ENCODE measurements at regions not wholly inside any gene's neighbourhood (a gene's known extent, or its start where the extent isn't known, plus 50 kb on each side); places are given as distances from the start of the nearest gene placed in this dataset.
A peak's percentile ranks its signal among the peaks of the same experiment; 100 is the strongest.

DNA sequence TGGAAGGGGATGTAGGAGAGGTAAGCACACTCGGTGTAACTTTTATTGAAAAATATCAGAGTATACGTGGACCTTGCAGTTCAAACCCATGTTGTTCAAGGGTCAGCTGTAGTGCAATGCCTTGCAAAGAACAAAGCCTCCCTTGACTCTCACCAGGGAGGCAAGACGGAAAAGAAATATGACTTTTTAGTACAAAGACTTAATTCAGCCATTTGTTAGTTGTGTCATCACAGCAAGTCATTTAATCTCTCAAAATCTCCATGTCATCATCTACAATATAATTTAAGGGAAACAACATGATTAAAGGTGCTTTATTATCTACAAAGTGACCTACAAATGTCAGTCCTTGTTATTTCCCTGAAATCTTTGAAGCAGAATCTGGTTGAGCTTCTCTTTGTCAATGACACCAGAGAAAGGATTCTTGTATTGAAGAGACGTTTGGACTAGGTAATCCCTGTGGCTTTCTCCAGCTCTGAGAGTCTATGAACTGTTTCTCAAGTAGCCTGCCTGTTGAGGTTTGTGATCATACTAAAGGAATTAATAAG is 502.8 kb downstream of the REEP3 start:
- TF ChIP-seq, protein P1, sequence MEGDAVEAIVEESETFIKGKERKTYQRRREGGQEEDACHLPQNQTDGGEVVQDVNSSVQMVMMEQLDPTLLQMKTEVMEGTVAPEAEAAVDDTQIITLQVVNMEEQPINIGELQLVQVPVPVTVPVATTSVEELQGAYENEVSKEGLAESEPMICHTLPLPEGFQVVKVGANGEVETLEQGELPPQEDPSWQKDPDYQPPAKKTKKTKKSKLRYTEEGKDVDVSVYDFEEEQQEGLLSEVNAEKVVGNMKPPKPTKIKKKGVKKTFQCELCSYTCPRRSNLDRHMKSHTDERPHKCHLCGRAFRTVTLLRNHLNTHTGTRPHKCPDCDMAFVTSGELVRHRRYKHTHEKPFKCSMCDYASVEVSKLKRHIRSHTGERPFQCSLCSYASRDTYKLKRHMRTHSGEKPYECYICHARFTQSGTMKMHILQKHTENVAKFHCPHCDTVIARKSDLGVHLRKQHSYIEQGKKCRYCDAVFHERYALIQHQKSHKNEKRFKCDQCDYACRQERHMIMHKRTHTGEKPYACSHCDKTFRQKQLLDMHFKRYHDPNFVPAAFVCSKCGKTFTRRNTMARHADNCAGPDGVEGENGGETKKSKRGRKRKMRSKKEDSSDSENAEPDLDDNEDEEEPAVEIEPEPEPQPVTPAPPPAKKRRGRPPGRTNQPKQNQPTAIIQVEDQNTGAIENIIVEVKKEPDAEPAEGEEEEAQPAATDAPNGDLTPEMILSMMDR (IDR thresholded peaks at IDR 0.05; ENCODE audit: insufficient read depth, low read length, poor library complexity, severe bottlenecking): no peak
- no peak for DNase-seq (ENCODE audit: low read depth)
- Histone ChIP-seq H3K4me3 (ENCODE audit: low read depth, low read length) (no peak overlapping the region), H3K27me3 (ENCODE audit: control insufficient read depth, insufficient read depth, low read length) (no peaks in the 10 kb centered on the region), H3K36me3 (ENCODE audit: control insufficient read depth, insufficient read depth, low read length) (no peaks in the 10 kb centered on the region)

DNA sequence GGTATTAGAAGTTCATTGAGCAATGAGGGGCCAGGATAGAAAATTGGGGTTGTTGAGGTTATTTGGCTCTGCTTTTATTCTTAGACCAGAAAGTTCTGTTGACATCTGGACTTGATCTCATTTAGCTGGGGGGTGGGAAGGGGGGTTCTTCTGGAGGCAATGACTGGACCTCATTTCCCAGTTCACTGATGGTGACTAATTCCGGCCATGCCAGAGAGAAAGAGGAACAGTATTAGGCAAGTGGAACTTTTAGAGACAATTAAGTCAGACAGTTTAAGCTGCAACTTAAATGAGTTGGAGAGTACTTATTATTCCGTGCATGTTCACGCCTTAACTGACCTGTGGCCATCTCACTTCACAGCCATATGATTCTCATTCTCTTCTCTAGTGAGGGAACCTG is 512.5 kb downstream of the REEP3 start:
- DNase-seq (ENCODE audit: low read depth): no peak
- Histone ChIP-seq H3K36me3 (ENCODE audit: control insufficient read depth, insufficient read depth, low read length) (no peaks in the 10 kb centered on the region), H3K4me3 (ENCODE audit: low read depth, low read length) (no peak overlapping the region), H3K27me3 (ENCODE audit: control insufficient read depth, insufficient read depth, low read length) (no peaks in the 10 kb centered on the region)
- TF ChIP-seq, protein P1 (IDR thresholded peaks at IDR 0.05; ENCODE audit: insufficient read depth, low read length, poor library complexity, severe bottlenecking): no peak

DNA sequence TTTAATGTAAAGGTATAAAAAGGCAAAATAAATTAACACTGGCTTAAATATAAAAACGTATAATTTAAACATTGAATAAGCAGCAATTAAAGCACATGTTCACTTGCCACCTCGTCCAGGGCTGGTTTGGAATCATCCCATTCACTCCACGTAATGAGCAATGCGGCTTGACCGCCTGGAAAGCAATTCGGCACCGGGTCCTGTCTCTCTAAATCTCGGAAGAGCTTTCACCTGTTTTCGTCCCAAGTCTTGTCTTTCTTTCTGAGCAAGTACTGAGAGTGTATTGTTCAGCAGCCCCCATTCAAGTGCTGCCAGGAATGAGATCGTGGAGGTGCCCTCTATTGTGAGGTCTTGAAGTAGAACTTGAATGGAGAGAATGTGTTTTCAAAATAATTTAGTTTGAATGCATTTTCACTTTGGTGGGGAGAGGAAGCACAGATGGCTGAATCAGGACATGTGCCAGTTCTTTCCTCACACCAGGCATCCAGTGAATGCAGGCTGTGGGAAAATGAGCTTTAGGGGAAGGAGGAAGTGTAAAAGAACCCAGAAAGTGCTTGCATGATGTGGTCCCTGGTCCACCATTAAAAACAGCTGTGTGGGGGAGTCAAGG is 515.2 kb downstream of the REEP3 start:
- Histone ChIP-seq H3K4me3 (ENCODE audit: low read depth, low read length) (no peak overlapping the region), H3K27me3 (ENCODE audit: control insufficient read depth, insufficient read depth, low read length) (no peaks in the 10 kb centered on the region), H3K36me3 (ENCODE audit: control insufficient read depth, insufficient read depth, low read length) (no peaks in the 10 kb centered on the region)
- peak; percentile 12 for DNase-seq (ENCODE audit: low read depth)
- TF ChIP-seq, protein P1 (IDR thresholded peaks at IDR 0.05; ENCODE audit: insufficient read depth, low read length, poor library complexity, severe bottlenecking): no peak

DNA sequence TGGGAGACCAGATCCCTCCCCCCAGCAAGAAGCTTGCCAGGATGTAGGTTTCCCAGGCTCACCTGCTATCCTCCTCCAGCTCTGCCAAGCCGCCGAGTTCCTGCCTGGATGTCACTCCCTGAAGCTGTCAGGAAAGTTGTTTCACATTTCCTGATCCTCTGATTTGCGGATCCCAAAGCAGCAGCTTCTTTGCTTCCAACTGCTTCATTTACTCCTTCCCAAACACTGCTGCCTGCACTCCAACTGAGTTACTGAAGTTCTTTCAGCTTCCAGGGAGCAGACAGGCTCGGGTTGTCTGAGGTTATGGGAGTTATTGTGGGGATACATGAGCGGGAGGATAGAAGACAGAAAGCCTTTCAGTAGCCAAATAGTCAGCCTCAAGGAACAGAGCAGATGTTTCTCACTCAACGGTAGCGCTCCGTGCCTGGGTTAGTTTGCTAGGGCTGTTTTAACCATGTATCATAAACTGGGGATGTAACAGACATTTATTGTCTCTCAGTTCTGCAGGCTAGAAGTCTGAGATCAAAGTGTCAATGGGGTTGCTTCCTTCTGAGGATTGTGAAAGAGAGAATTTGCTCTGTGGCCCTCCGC is 516.0 kb downstream of the REEP3 start:
- Histone ChIP-seq H3K4me3 (ENCODE audit: low read depth, low read length) (no peak overlapping the region), H3K36me3 (ENCODE audit: control insufficient read depth, insufficient read depth, low read length) (no peaks in the 10 kb centered on the region), H3K27me3 (ENCODE audit: control insufficient read depth, insufficient read depth, low read length) (no peaks in the 10 kb centered on the region)
- DNase-seq (ENCODE audit: low read depth): no peak
- TF ChIP-seq, protein P1 (IDR thresholded peaks at IDR 0.05; ENCODE audit: insufficient read depth, low read length, poor library complexity, severe bottlenecking): no peak

DNA sequence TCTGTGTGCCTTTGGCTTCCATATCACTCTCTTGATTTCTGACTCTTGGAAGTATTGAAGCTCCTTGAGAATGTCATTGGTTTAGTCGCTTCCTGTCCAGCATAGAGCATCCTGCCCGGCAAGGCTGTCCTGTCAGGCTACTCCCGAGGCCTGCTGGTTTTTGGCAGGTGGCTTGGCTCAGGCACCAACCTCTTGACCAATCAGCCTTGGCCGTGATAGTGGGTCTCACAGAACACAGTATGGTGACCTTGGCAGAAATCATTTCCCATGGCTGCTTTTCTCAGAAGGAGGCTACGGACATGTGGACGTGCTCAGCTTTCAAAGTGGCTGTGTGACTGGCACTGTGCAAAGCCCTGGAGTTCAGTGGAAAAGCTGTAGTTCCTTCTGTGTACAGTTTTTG is 516.9 kb downstream of the REEP3 start:
- no peak for DNase-seq (ENCODE audit: low read depth)
- H3K36me3 ChIP-seq (ENCODE audit: control insufficient read depth, insufficient read depth, low read length): no peaks in the 10 kb centered on the region
- no peak overlapping the region for H3K4me3 ChIP-seq (ENCODE audit: low read depth, low read length)
- no peaks in the 10 kb centered on the region for H3K27me3 ChIP-seq (ENCODE audit: control insufficient read depth, insufficient read depth, low read length)
- TF ChIP-seq, protein P1 (IDR thresholded peaks at IDR 0.05; ENCODE audit: insufficient read depth, low read length, poor library complexity, severe bottlenecking): no peak

Data from kidney epithelial cell (primary cell).